GM23338 (cell line): ENCODE measurements at regions not wholly inside any gene's neighbourhood (a gene's known extent, or its start where the extent isn't known, plus 50 kb on each side); places are given as distances from the start of the nearest gene placed in this dataset.

Experiments
- ATAC-seq: fragments of 200-7000 bp; cut with Tn5 transposase; 3 replicates; pipeline ENCODE4 v1.9.1; 2020
- DNase-seq: peaks from one replicate; pipeline ENCODE4 v3.0.0-alpha.2; 2015; ENCODE audit warnings: low spot score
- H2AFZ ChIP-seq: fragments of 200-600 bp; sonication (generic); 2 replicates; pipeline ENCODE4 v1.8.0; 2016; ENCODE audit warnings: antibody characterized with exemption, mild to moderate bottlenecking, moderate library complexity
- H3F3A ChIP-seq: fragments of 200-600 bp; sonication (generic); replicated peaks from 2 replicates; pipeline ENCODE4 v1.8.0; 2017; ENCODE audit warnings: antibody characterized with exemption, mixed run types, low read depth
- H3K27ac ChIP-seq: fragments of 200-600 bp; sonication (generic); 2 replicates; pipeline ENCODE4 v1.6.1; 2016; ENCODE audit warnings: low read depth
- H3K27me3 ChIP-seq: fragments of 200-600 bp; sonication (generic); 2 replicates; pipeline ENCODE4 v1.8.0; 2016; ENCODE audit warnings: mild to moderate bottlenecking, mixed run types, moderate library complexity; ENCODE audit not compliant: insufficient read depth
- H3K36me3 ChIP-seq: fragments of 200-600 bp; sonication (generic); 2 replicates; pipeline ENCODE4 v1.8.0; 2016; ENCODE audit warnings: mild to moderate bottlenecking; ENCODE audit not compliant: insufficient read depth
- H3K4me1 ChIP-seq: fragments of 200-600 bp; sonication (generic); 2 replicates; pipeline ENCODE4 v1.8.0; 2016; ENCODE audit warnings: mild to moderate bottlenecking, moderate library complexity; ENCODE audit not compliant: insufficient read depth
- H3K4me2 ChIP-seq: fragments of 200-600 bp; sonication (generic); 2 replicates; pipeline ENCODE4 v1.7.1; 2017; ENCODE audit warnings: mixed run types
- H3K4me3 ChIP-seq: fragments of 200-600 bp; sonication (generic); 2 replicates; pipeline ENCODE4 v1.6.1; 2016; ENCODE audit warnings: mixed run types
- H3K79me2 ChIP-seq: fragments of 200-600 bp; sonication (generic); replicated peaks from 2 replicates; pipeline ENCODE4 v1.8.0; 2017; ENCODE audit warnings: mild to moderate bottlenecking; ENCODE audit not compliant: insufficient read depth
- H3K9me2 ChIP-seq: fragments of 200-600 bp; sonication (generic); 2 replicates; pipeline ENCODE4 v1.8.0; 2017; ENCODE audit not compliant: insufficient read depth
- H4K20me1 ChIP-seq: fragments of 200-600 bp; sonication (generic); replicated peaks from 2 replicates; pipeline ENCODE4 v1.8.0; 2017; ENCODE audit warnings: mild to moderate bottlenecking; ENCODE audit not compliant: insufficient read depth
- H3K27ac Mint-ChIP-seq: 2 replicates; pipeline ENCODE4 v1.8.0; 2020; ENCODE audit warnings: inconsistent platforms, mild to moderate bottlenecking, moderate library complexity, mixed read lengths
- H3K27me3 Mint-ChIP-seq: 3 replicates; pipeline ENCODE4 v1.8.0; 2022; ENCODE audit warnings: low read depth, mild to moderate bottlenecking, moderate library complexity, mixed read lengths, inconsistent platforms; ENCODE audit not compliant: insufficient read depth, poor library complexity
- H3K36me3 Mint-ChIP-seq: 3 replicates; pipeline ENCODE4 v1.8.0; 2021; ENCODE audit warnings: low read depth, mild to moderate bottlenecking, inconsistent platforms, moderate library complexity, mixed read lengths
- H3K4me1 Mint-ChIP-seq: 3 replicates; pipeline ENCODE4 v1.8.0; 2020; ENCODE audit warnings: mild to moderate bottlenecking, inconsistent platforms, mixed read lengths
- H3K4me3 Mint-ChIP-seq: 3 replicates; pipeline ENCODE4 v1.8.0; 2021; ENCODE audit warnings: moderate library complexity, mild to moderate bottlenecking, inconsistent platforms, mixed read lengths
- H3K9me3 Mint-ChIP-seq: 3 replicates; pipeline ENCODE4 v1.8.0; 2020; ENCODE audit warnings: moderate library complexity, mild to moderate bottlenecking, inconsistent platforms, mixed read lengths
- CREB1 ChIP-seq: fragments of 250-450 bp; sonication (Bioruptor Pico); IDR thresholded peaks from 2 replicates; pipeline ENCODE4 v1.5.0; 2020; ENCODE audit warnings: low read depth, mild to moderate bottlenecking, moderate library complexity
- CTCF ChIP-seq, 2 experiments: fragments of 200-600 bp in 1 of 2; sonication (generic) in 1 of 2; conservative IDR thresholded peaks; 2 replicates each; pipeline versions ENCODE4 v1.5.1 to v1.6.1; 2016 to 2017; ENCODE audit warnings: antibody characterized with exemption in 2 of 2, low read depth in 2 of 2, mild to moderate bottlenecking in 2 of 2, moderate library complexity in 1 of 2
- EZH2 ChIP-seq: fragments of 200-600 bp; sonication (generic); IDR thresholded peaks from one replicate; pipeline ENCODE4 v1.8.0; 2017; ENCODE audit warnings: antibody characterized with exemption, mild to moderate bottlenecking, low read depth; ENCODE audit not compliant: unreplicated experiment
- EZH2phosphoT487 ChIP-seq: fragments of 200-600 bp; sonication (generic); IDR thresholded peaks from one replicate; pipeline ENCODE4 v1.8.1; 2018; ENCODE audit warnings: antibody characterized with exemption; ENCODE audit not compliant: unreplicated experiment
- JUNB ChIP-seq: IDR thresholded peaks from one replicate; pipeline ENCODE4 v1.6.1; 2016; ENCODE audit warnings: antibody characterized with exemption; ENCODE audit not compliant: unreplicated experiment
- NANOG ChIP-seq: IDR thresholded peaks from 2 replicates; pipeline ENCODE4 v1.6.1; 2016; ENCODE audit warnings: antibody characterized with exemption, borderline replicate concordance
- POLR2AphosphoS5 ChIP-seq: IDR thresholded peaks from 2 replicates; pipeline ENCODE4 v1.6.1; 2016; ENCODE audit warnings: antibody characterized with exemption, low read depth
- REST ChIP-seq: IDR thresholded peaks from one replicate; pipeline ENCODE4 v1.6.1; 2018; ENCODE audit warnings: antibody characterized with exemption; ENCODE audit not compliant: unreplicated experiment
- STAT1 ChIP-seq: IDR thresholded peaks from one replicate; pipeline ENCODE4 v1.6.1; 2016; ENCODE audit warnings: antibody characterized with exemption; ENCODE audit not compliant: unreplicated experiment
- ZNF114 ChIP-seq: fragments of 250-450 bp; sonication (Bioruptor Pico); IDR thresholded peaks from 2 replicates; pipeline ENCODE4 v1.5.0; 2020; ENCODE audit warnings: mild to moderate bottlenecking, moderate library complexity
- ZNF331 ChIP-seq: fragments of 250-450 bp; sonication (Bioruptor Pico); IDR thresholded peaks from 2 replicates; pipeline ENCODE4 v1.5.0; 2020; ENCODE audit warnings: low read depth, mild to moderate bottlenecking, moderate library complexity
- TF ChIP-seq, protein P1 (sequence below): IDR thresholded peaks from 2 replicates; pipeline ENCODE4 v1.6.1; 2016; ENCODE audit warnings: antibody characterized with exemption
- TF ChIP-seq, protein P2 (sequence below): fragments of 250-450 bp; sonication (Bioruptor Pico); IDR thresholded peaks from 2 replicates; pipeline ENCODE4 v1.5.0; 2020; ENCODE audit warnings: mild to moderate bottlenecking, moderate library complexity

DNA sequence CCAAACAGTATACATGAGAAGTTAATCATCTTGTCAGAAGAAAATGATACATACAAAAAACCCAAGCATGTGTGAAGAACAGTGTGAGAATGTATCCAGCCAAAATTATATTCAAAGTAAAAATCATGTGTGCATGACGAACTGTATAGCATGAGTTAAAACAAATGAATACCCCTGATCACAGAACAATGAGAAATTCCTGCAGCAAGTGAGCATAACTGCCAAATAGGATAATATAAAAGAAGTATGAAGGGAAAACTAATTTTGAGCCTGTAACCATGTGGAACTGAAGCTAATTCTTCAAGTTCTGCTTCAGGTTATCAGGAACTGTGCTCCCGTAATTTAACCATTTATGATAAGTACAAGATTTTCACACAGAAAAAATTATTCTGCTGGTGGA lies 56.5 kb upstream of the AMN1 start:
- DNase-seq (no peak), ATAC-seq (no peak)
- no peak overlapping the region for H3K27ac Mint-ChIP-seq
- Histone ChIP-seq H4K20me1 (no peaks in the 10 kb centered on the region), H3F3A (no peaks in the 10 kb centered on the region), H3K9me2 (no peaks in the 10 kb centered on the region), H3K4me3 (no peak overlapping the region), H3K27ac (no peak overlapping the region), H3K4me1 (no peaks in the 10 kb centered on the region), H3K79me2 (no peaks in the 10 kb centered on the region), H3K36me3 (no peaks in the 10 kb centered on the region), H3K27me3 (no peaks in the 10 kb centered on the region), H2AFZ (peak overlapping the region; percentile 66; the same call in 1 of the 2 replicates), H3K4me2 (no peak overlapping the region)
- TF ChIP-seq EZH2: no peak
- no peak for TF ChIP-seq STAT1
- no peak for TF ChIP-seq REST
- TF ChIP-seq EZH2phosphoT487: no peak
- TF ChIP-seq, protein P1, sequence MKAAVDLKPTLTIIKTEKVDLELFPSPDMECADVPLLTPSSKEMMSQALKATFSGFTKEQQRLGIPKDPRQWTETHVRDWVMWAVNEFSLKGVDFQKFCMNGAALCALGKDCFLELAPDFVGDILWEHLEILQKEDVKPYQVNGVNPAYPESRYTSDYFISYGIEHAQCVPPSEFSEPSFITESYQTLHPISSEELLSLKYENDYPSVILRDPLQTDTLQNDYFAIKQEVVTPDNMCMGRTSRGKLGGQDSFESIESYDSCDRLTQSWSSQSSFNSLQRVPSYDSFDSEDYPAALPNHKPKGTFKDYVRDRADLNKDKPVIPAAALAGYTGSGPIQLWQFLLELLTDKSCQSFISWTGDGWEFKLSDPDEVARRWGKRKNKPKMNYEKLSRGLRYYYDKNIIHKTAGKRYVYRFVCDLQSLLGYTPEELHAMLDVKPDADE: no peak
- TF ChIP-seq CREB1 (CRISPR knock-in tag): no peak
- TF ChIP-seq ZNF114 (CRISPR knock-in tag): no peak
- TF ChIP-seq JUNB: no peak
- TF ChIP-seq CTCF (conservative IDR thresholded peaks at IDR 0.05; ENCODE audit: low read depth in 2 of 2): no peak
- no peak for TF ChIP-seq ZNF331 (CRISPR knock-in tag)
- no peak for TF ChIP-seq NANOG
- TF ChIP-seq POLR2AphosphoS5: no peak
- TF ChIP-seq, protein P2, sequence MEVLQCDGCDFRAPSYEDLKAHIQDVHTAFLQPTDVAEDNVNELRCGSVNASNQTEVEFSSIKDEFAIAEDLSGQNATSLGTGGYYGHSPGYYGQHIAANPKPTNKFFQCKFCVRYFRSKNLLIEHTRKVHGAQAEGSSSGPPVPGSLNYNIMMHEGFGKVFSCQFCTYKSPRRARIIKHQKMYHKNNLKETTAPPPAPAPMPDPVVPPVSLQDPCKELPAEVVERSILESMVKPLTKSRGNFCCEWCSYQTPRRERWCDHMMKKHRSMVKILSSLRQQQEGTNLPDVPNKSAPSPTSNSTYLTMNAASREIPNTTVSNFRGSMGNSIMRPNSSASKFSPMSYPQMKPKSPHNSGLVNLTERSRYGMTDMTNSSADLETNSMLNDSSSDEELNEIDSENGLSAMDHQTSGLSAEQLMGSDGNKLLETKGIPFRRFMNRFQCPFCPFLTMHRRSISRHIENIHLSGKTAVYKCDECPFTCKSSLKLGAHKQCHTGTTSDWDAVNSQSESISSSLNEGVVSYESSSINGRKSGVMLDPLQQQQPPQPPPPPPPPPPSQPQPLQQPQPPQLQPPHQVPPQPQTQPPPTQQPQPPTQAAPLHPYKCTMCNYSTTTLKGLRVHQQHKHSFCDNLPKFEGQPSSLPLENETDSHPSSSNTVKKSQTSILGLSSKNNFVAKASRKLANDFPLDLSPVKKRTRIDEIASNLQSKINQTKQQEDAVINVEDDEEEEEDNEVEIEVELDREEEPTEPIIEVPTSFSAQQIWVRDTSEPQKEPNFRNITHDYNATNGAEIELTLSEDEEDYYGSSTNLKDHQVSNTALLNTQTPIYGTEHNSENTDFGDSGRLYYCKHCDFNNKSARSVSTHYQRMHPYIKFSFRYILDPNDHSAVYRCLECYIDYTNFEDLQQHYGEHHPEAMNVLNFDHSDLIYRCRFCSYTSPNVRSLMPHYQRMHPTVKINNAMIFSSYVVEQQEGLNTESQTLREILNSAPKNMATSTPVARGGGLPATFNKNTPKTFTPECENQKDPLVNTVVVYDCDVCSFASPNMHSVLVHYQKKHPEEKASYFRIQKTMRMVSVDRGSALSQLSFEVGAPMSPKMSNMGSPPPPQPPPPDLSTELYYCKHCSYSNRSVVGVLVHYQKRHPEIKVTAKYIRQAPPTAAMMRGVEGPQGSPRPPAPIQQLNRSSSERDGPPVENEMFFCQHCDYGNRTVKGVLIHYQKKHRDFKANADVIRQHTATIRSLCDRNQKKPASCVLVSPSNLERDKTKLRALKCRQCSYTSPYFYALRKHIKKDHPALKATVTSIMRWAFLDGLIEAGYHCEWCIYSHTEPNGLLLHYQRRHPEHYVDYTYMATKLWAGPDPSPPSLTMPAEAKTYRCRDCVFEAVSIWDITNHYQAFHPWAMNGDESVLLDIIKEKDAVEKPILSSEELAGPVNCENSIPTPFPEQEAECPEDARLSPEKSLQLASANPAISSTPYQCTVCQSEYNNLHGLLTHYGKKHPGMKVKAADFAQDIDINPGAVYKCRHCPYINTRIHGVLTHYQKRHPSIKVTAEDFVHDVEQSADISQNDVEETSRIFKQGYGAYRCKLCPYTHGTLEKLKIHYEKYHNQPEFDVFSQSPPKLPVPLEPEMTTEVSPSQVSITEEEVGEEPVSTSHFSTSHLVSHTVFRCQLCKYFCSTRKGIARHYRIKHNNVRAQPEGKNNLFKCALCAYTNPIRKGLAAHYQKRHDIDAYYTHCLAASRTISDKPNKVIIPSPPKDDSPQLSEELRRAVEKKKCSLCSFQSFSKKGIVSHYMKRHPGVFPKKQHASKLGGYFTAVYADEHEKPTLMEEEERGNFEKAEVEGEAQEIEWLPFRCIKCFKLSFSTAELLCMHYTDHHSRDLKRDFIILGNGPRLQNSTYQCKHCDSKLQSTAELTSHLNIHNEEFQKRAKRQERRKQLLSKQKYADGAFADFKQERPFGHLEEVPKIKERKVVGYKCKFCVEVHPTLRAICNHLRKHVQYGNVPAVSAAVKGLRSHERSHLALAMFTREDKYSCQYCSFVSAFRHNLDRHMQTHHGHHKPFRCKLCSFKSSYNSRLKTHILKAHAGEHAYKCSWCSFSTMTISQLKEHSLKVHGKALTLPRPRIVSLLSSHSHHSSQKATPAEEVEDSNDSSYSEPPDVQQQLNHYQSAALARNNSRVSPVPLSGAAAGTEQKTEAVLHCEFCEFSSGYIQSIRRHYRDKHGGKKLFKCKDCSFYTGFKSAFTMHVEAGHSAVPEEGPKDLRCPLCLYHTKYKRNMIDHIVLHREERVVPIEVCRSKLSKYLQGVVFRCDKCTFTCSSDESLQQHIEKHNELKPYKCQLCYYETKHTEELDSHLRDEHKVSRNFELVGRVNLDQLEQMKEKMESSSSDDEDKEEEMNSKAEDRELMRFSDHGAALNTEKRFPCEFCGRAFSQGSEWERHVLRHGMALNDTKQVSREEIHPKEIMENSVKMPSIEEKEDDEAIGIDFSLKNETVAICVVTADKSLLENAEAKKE (CRISPR knock-in tag): no peak
- H3K4me1 Mint-ChIP-seq: peaks cover 2% of the 10 kb centered on the region; the same call in 1 of the 3 replicates
- peaks cover 3% of the 10 kb centered on the region; the same call in 1 of the 3 replicates for H3K9me3 Mint-ChIP-seq
- H3K4me3 Mint-ChIP-seq: no peak overlapping the region
- H3K36me3 Mint-ChIP-seq: no peaks in the 10 kb centered on the region
- H3K27me3 Mint-ChIP-seq: peaks cover 2% of the 10 kb centered on the region
